ENCODE measurements at regions not wholly inside any gene's neighbourhood (a gene's known extent, or its start where the extent isn't known, plus 50 kb on each side); places are given as distances from the start of the nearest gene placed in this dataset.
"Not testable (repeated sequence)": the region's sequence is repeated elsewhere in the genome, so short reads cannot be mapped to it uniquely, and the experiment has no call there.

- no peak overlapping the region for H3K9ac ChIP-seq (ENCODE audit: low read depth, low read length)
- no peak overlapping the region for H3K4me3 ChIP-seq (ENCODE audit: low read depth, low read length)
- H3K36me3 ChIP-seq (ENCODE audit: control insufficient read depth, insufficient read depth, low read length) = no peaks in the 10 kb centered on the region
- H3K27me3 ChIP-seq (ENCODE audit: control insufficient read depth, insufficient read depth, low read length) = no peaks in the 10 kb centered on the region
- H3K4me1 ChIP-seq (ENCODE audit: control insufficient read depth, insufficient read depth, low read length) = peaks cover 3% of the 10 kb centered on the region
- no peaks in the 10 kb centered on the region for H3K9me3 ChIP-seq (ENCODE audit: control insufficient read depth, insufficient read depth, low read length)
Measured at GRCh38 chr1:181985281-181985680, 76.2 kb downstream of the ZNF648 start.

GRCh38 chr1:181984006-181984405 lies 77.5 kb downstream of the ZNF648 start:
- Histone ChIP-seq H3K9ac (ENCODE audit: low read depth, low read length) (no peak overlapping the region), H3K9me3 (ENCODE audit: control insufficient read depth, insufficient read depth, low read length) (no peaks in the 10 kb centered on the region), H3K36me3 (ENCODE audit: control insufficient read depth, insufficient read depth, low read length) (no peaks in the 10 kb centered on the region), H3K4me3 (ENCODE audit: low read depth, low read length) (no peak overlapping the region), H3K27me3 (ENCODE audit: control insufficient read depth, insufficient read depth, low read length) (no peaks in the 10 kb centered on the region), H3K4me1 (ENCODE audit: control insufficient read depth, insufficient read depth, low read length) (peaks cover 3% of the 10 kb centered on the region)

- H3K36me3 ChIP-seq (ENCODE audit: control insufficient read depth, insufficient read depth, low read length) = no peaks in the 10 kb centered on the region
- no peak overlapping the region for H3K9ac ChIP-seq (ENCODE audit: low read depth, low read length)
Measured at GRCh38 chr1:181981821-181982220, 79.7 kb downstream of the ZNF648 start.

GRCh38 chr1:181972256-181972655 lies 89.3 kb downstream of the ZNF648 start:
- Histone ChIP-seq H3K36me3 (ENCODE audit: control insufficient read depth, insufficient read depth, low read length) (no peaks in the 10 kb centered on the region), H3K27me3 (ENCODE audit: control insufficient read depth, insufficient read depth, low read length) (no peaks in the 10 kb centered on the region), H3K9me3 (ENCODE audit: control insufficient read depth, insufficient read depth, low read length) (no peaks in the 10 kb centered on the region), H3K9ac (ENCODE audit: low read depth, low read length) (no peak overlapping the region), H3K4me3 (ENCODE audit: low read depth, low read length) (no peak overlapping the region), H3K4me1 (ENCODE audit: control insufficient read depth, insufficient read depth, low read length) (peaks cover 8% of the 10 kb centered on the region)

More at GRCh38 chr1:181981821-181982220, 79.7 kb downstream of the ZNF648 start:
- H3K9me3 ChIP-seq (ENCODE audit: control insufficient read depth, insufficient read depth, low read length) = no peaks in the 10 kb centered on the region
- H3K27me3 ChIP-seq (ENCODE audit: control insufficient read depth, insufficient read depth, low read length) = no peaks in the 10 kb centered on the region
- H3K4me3 ChIP-seq (ENCODE audit: low read depth, low read length) = no peak overlapping the region
- H3K4me1 ChIP-seq (ENCODE audit: control insufficient read depth, insufficient read depth, low read length) = no peaks in the 10 kb centered on the region

- no peaks in the 10 kb centered on the region for H3K9me3 ChIP-seq (ENCODE audit: control insufficient read depth, insufficient read depth, low read length)
- no peaks in the 10 kb centered on the region for H3K27me3 ChIP-seq (ENCODE audit: control insufficient read depth, insufficient read depth, low read length)
- H3K9ac ChIP-seq (ENCODE audit: low read depth, low read length) = no peak overlapping the region
- no peaks in the 10 kb centered on the region for H3K36me3 ChIP-seq (ENCODE audit: control insufficient read depth, insufficient read depth, low read length)
- H3K4me1 ChIP-seq (ENCODE audit: control insufficient read depth, insufficient read depth, low read length) = peaks cover 8% of the 10 kb centered on the region
- H3K4me3 ChIP-seq (ENCODE audit: low read depth, low read length) = no peak overlapping the region
Measured at GRCh38 chr1:181971424-181971823, 90.1 kb downstream of the ZNF648 start.

- H3K4me1 ChIP-seq (ENCODE audit: control insufficient read depth, insufficient read depth, low read length) = peaks cover 8% of the 10 kb centered on the region
- no peak overlapping the region for H3K9ac ChIP-seq (ENCODE audit: low read depth, low read length)
- H3K4me3 ChIP-seq (ENCODE audit: low read depth, low read length) = no peak overlapping the region
- H3K9me3 ChIP-seq (ENCODE audit: control insufficient read depth, insufficient read depth, low read length) = no peaks in the 10 kb centered on the region
- H3K27me3 ChIP-seq (ENCODE audit: control insufficient read depth, insufficient read depth, low read length) = no peaks in the 10 kb centered on the region
- no peaks in the 10 kb centered on the region for H3K36me3 ChIP-seq (ENCODE audit: control insufficient read depth, insufficient read depth, low read length)
Measured at GRCh38 chr1:181969902-181970301, 91.6 kb downstream of the ZNF648 start.

GRCh38 chr1:181954696-181955095 lies 106.8 kb downstream of the ZNF648 start:
- not testable (repeated sequence) for H3K27me3 ChIP-seq (ENCODE audit: control insufficient read depth, insufficient read depth, low read length); H3K9me3 ChIP-seq (ENCODE audit: control insufficient read depth, insufficient read depth, low read length); H3K4me1 ChIP-seq (ENCODE audit: control insufficient read depth, insufficient read depth, low read length); H3K36me3 ChIP-seq (ENCODE audit: control insufficient read depth, insufficient read depth, low read length); H3K9ac ChIP-seq (ENCODE audit: low read depth, low read length); H3K4me3 ChIP-seq (ENCODE audit: low read depth, low read length)

- not testable (repeated sequence) for H3K9me3 ChIP-seq (ENCODE audit: control insufficient read depth, insufficient read depth, low read length); H3K36me3 ChIP-seq (ENCODE audit: control insufficient read depth, insufficient read depth, low read length); H3K4me1 ChIP-seq (ENCODE audit: control insufficient read depth, insufficient read depth, low read length)
Measured at GRCh38 chr1:181954178-181954577, 107.3 kb downstream of the ZNF648 start.

GRCh38 chr1:181953596-181953995 lies 107.9 kb downstream of the ZNF648 start:
- Histone ChIP-seq H3K36me3 (ENCODE audit: control insufficient read depth, insufficient read depth, low read length) (no peaks in the 10 kb centered on the region), H3K9ac (ENCODE audit: low read depth, low read length) (no peak overlapping the region), H3K27me3 (ENCODE audit: control insufficient read depth, insufficient read depth, low read length) (no peaks in the 10 kb centered on the region), H3K4me3 (ENCODE audit: low read depth, low read length) (no peak overlapping the region), H3K4me1 (ENCODE audit: control insufficient read depth, insufficient read depth, low read length) (no peaks in the 10 kb centered on the region), H3K9me3 (ENCODE audit: control insufficient read depth, insufficient read depth, low read length) (no peaks in the 10 kb centered on the region)

More at GRCh38 chr1:181954178-181954577, 107.3 kb downstream of the ZNF648 start:
- not testable (repeated sequence) for H3K4me3 ChIP-seq (ENCODE audit: low read depth, low read length); H3K9ac ChIP-seq (ENCODE audit: low read depth, low read length); H3K27me3 ChIP-seq (ENCODE audit: control insufficient read depth, insufficient read depth, low read length)

GRCh38 chr1:181951213-181951612 lies 110.3 kb downstream of the ZNF648 start:
- H3K4me3 ChIP-seq (ENCODE audit: low read depth, low read length) = no peak overlapping the region
- no peaks in the 10 kb centered on the region for H3K4me1 ChIP-seq (ENCODE audit: control insufficient read depth, insufficient read depth, low read length)
- H3K9ac ChIP-seq (ENCODE audit: low read depth, low read length) = no peak overlapping the region
- no peaks in the 10 kb centered on the region for H3K36me3 ChIP-seq (ENCODE audit: control insufficient read depth, insufficient read depth, low read length)
- no peaks in the 10 kb centered on the region for H3K9me3 ChIP-seq (ENCODE audit: control insufficient read depth, insufficient read depth, low read length)
- H3K27me3 ChIP-seq (ENCODE audit: control insufficient read depth, insufficient read depth, low read length) = no peaks in the 10 kb centered on the region

- H3K4me3 ChIP-seq (ENCODE audit: low read depth, low read length) = no peak overlapping the region
- H3K9ac ChIP-seq (ENCODE audit: low read depth, low read length) = no peak overlapping the region
- H3K27me3 ChIP-seq (ENCODE audit: control insufficient read depth, insufficient read depth, low read length) = no peaks in the 10 kb centered on the region
- H3K4me1 ChIP-seq (ENCODE audit: control insufficient read depth, insufficient read depth, low read length) = no peaks in the 10 kb centered on the region
- H3K9me3 ChIP-seq (ENCODE audit: control insufficient read depth, insufficient read depth, low read length) = no peaks in the 10 kb centered on the region
- H3K36me3 ChIP-seq (ENCODE audit: control insufficient read depth, insufficient read depth, low read length) = no peaks in the 10 kb centered on the region
Measured at GRCh38 chr1:181949500-181949899, 112.0 kb downstream of the ZNF648 start.

- H3K4me3 ChIP-seq (ENCODE audit: low read depth, low read length) = no peak overlapping the region
- no peaks in the 10 kb centered on the region for H3K9me3 ChIP-seq (ENCODE audit: control insufficient read depth, insufficient read depth, low read length)
- no peak overlapping the region for H3K9ac ChIP-seq (ENCODE audit: low read depth, low read length)
- no peaks in the 10 kb centered on the region for H3K27me3 ChIP-seq (ENCODE audit: control insufficient read depth, insufficient read depth, low read length)
- H3K36me3 ChIP-seq (ENCODE audit: control insufficient read depth, insufficient read depth, low read length) = no peaks in the 10 kb centered on the region
- no peaks in the 10 kb centered on the region for H3K4me1 ChIP-seq (ENCODE audit: control insufficient read depth, insufficient read depth, low read length)
Measured at GRCh38 chr1:181948372-181948771, 113.1 kb downstream of the ZNF648 start.

- Histone ChIP-seq H3K9me3 (ENCODE audit: control insufficient read depth, insufficient read depth, low read length) (no peaks in the 10 kb centered on the region), H3K27me3 (ENCODE audit: control insufficient read depth, insufficient read depth, low read length) (no peaks in the 10 kb centered on the region), H3K4me3 (ENCODE audit: low read depth, low read length) (no peak overlapping the region), H3K9ac (ENCODE audit: low read depth, low read length) (no peak overlapping the region), H3K36me3 (ENCODE audit: control insufficient read depth, insufficient read depth, low read length) (no peaks in the 10 kb centered on the region), H3K4me1 (ENCODE audit: control insufficient read depth, insufficient read depth, low read length) (no peaks in the 10 kb centered on the region)
Measured at GRCh38 chr1:181947441-181947840, 114.1 kb downstream of the ZNF648 start.

Data from iPS-15b (cell line).